Stomach smooth muscle (tissue), 2 donors: ENCODE measurements at regions not wholly inside any gene's neighbourhood (a gene's known extent, or its start where the extent isn't known, plus 50 kb on each side); places are given as distances from the start of the nearest gene placed in this dataset.
"Not testable (repeated sequence)": the region's sequence is repeated elsewhere in the genome, so short reads cannot be mapped to it uniquely, and the experiment has no call there.

Experiments
- H3K27ac ChIP-seq: one replicate; pipeline ENCODE4 v1.7.0; 2013; ENCODE audit warnings: mild to moderate bottlenecking, low read length, inconsistent platforms
- H3K27me3 ChIP-seq, 2 donors: one replicate each; pipeline ENCODE4 v1.7.0; 2013; ENCODE audit warnings: low read length in 2 of 2; ENCODE audit not compliant: insufficient read depth in 2 of 2, control insufficient read depth in 1 of 2
- H3K36me3 ChIP-seq, 2 donors: one replicate each; pipeline ENCODE4 v1.7.0; 2013; ENCODE audit warnings: low read length in 2 of 2; ENCODE audit not compliant: control insufficient read depth in 2 of 2, insufficient read depth in 2 of 2
- H3K4me1 ChIP-seq: one replicate; pipeline ENCODE4 v1.7.0; 2013; ENCODE audit warnings: low read length; ENCODE audit not compliant: control insufficient read depth, insufficient read depth
- H3K4me3 ChIP-seq, 2 donors: one replicate each; pipeline ENCODE4 v1.7.0; 2013; ENCODE audit warnings: low read length in 2 of 2
- H3K9ac ChIP-seq, 2 donors: one replicate each; pipeline ENCODE4 v1.7.0; 2013; ENCODE audit warnings: low read length in 2 of 2, mild to moderate bottlenecking in 1 of 2
- H3K9me3 ChIP-seq, 2 donors: one replicate each; pipeline ENCODE4 v1.7.0; 2013; ENCODE audit warnings: low read length in 2 of 2; ENCODE audit not compliant: control insufficient read depth in 2 of 2
- donor health status: healthy.
- donor health status: Pancreatic carcinoma.

GRCh38 chr21:39080366-39080765 is 102.9 kb downstream of the PSMG1 start:
- Histone ChIP-seq H3K27me3 (no peaks in the 10 kb centered on the region), H3K9me3 (no peaks in the 10 kb centered on the region), H3K27ac (no peak overlapping the region), H3K9ac (no peak overlapping the region), H3K36me3 (no peaks in the 10 kb centered on the region), H3K4me1 (no peaks in the 10 kb centered on the region), H3K4me3 (no peak overlapping the region)

GRCh38 chr21:39079617-39080016 is 103.6 kb downstream of the PSMG1 start:
- no peaks in the 10 kb centered on the region for H3K36me3 ChIP-seq
- H3K4me3 ChIP-seq, result no peak overlapping the region
- H3K27ac ChIP-seq, result no peak overlapping the region
- no peaks in the 10 kb centered on the region for H3K27me3 ChIP-seq
- no peaks in the 10 kb centered on the region for H3K4me1 ChIP-seq
- no peaks in the 10 kb centered on the region for H3K9me3 ChIP-seq
- no peak overlapping the region for H3K9ac ChIP-seq

- Histone ChIP-seq H3K27ac (no peak overlapping the region), H3K4me1 (peaks cover 3% of the 10 kb centered on the region), H3K9me3 (no peaks in the 10 kb centered on the region), H3K9ac (no peak overlapping the region), H3K36me3 (no peaks in the 10 kb centered on the region), H3K27me3 (no peaks in the 10 kb centered on the region), H3K4me3 (no peak overlapping the region)
Measured at GRCh38 chr21:39078322-39079065, 104.8 kb downstream of the PSMG1 start.

GRCh38 chr21:39077876-39078275 is 105.4 kb downstream of the PSMG1 start:
- peaks cover 9% of the 10 kb centered on the region for H3K4me1 ChIP-seq
- no peak overlapping the region for H3K27ac ChIP-seq
- H3K27me3 ChIP-seq, result no peaks in the 10 kb centered on the region
- H3K36me3 ChIP-seq, result no peaks in the 10 kb centered on the region
- no peak overlapping the region for H3K4me3 ChIP-seq
- H3K9me3 ChIP-seq, result no peaks in the 10 kb centered on the region
- H3K9ac ChIP-seq, result no peak overlapping the region

GRCh38 chr21:39074508-39074907 is 108.7 kb downstream of the PSMG1 start:
- H3K4me3 ChIP-seq, result no peak overlapping the region
- H3K9ac ChIP-seq, result no peak overlapping the region
- no peak overlapping the region for H3K27ac ChIP-seq
- no peaks in the 10 kb centered on the region for H3K27me3 ChIP-seq
- H3K36me3 ChIP-seq, result no peaks in the 10 kb centered on the region
- H3K9me3 ChIP-seq, result no peaks in the 10 kb centered on the region
- peaks cover 17% of the 10 kb centered on the region for H3K4me1 ChIP-seq

GRCh38 chr21:39073717-39074116 is 109.5 kb downstream of the PSMG1 start:
- H3K27ac ChIP-seq, result no peak overlapping the region
- H3K36me3 ChIP-seq, result no peaks in the 10 kb centered on the region

GRCh38 chr21:39073063-39073462 is 110.2 kb downstream of the PSMG1 start:
- no peak overlapping the region for H3K9ac ChIP-seq
- peaks cover 17% of the 10 kb centered on the region for H3K4me1 ChIP-seq
- no peaks in the 10 kb centered on the region for H3K27me3 ChIP-seq
- no peak overlapping the region for H3K4me3 ChIP-seq
- H3K36me3 ChIP-seq, result no peaks in the 10 kb centered on the region
- H3K27ac ChIP-seq, result no peak overlapping the region
- no peaks in the 10 kb centered on the region for H3K9me3 ChIP-seq

More at GRCh38 chr21:39073717-39074116, 109.5 kb downstream of the PSMG1 start:
- Histone ChIP-seq H3K4me3 (no peak overlapping the region), H3K9me3 (no peaks in the 10 kb centered on the region), H3K9ac (no peak overlapping the region), H3K4me1 (peaks cover 17% of the 10 kb centered on the region), H3K27me3 (no peaks in the 10 kb centered on the region)

- Histone ChIP-seq H3K9ac (no peak overlapping the region), H3K4me1 (peaks cover 17% of the 10 kb centered on the region), H3K9me3 (no peaks in the 10 kb centered on the region), H3K27ac (no peak overlapping the region), H3K27me3 (no peaks in the 10 kb centered on the region), H3K36me3 (no peaks in the 10 kb centered on the region), H3K4me3 (no peak overlapping the region)
Measured at GRCh38 chr21:39072468-39072867, 110.8 kb downstream of the PSMG1 start.

- no peaks in the 10 kb centered on the region for H3K27me3 ChIP-seq
- no peaks in the 10 kb centered on the region for H3K36me3 ChIP-seq
- peaks cover 18% of the 10 kb centered on the region for H3K4me1 ChIP-seq
- H3K4me3 ChIP-seq, result no peak overlapping the region
- H3K9ac ChIP-seq, result no peak overlapping the region
- H3K9me3 ChIP-seq, result no peaks in the 10 kb centered on the region
- no peak overlapping the region for H3K27ac ChIP-seq
Measured at GRCh38 chr21:39071623-39072214, 111.5 kb downstream of the PSMG1 start.

GRCh38 chr21:39069856-39070255 is 113.4 kb downstream of the PSMG1 start:
- not testable (repeated sequence) for H3K4me3 ChIP-seq, H3K9ac ChIP-seq, H3K27me3 ChIP-seq, H3K36me3 ChIP-seq, H3K9me3 ChIP-seq, H3K27ac ChIP-seq
- H3K4me1 ChIP-seq, result peaks cover 20% of the 10 kb centered on the region
